AG09319 (cell line): ENCODE measurements at regions not wholly inside any gene's neighbourhood (a gene's known extent, or its start where the extent isn't known, plus 50 kb on each side); places are given as distances from the start of the nearest gene placed in this dataset.

Experiments used
- DNase-seq: peaks from one replicate; pipeline ENCODE4 v3.0.0-alpha.2; 2010; ENCODE audit warnings: low read depth; ENCODE audit errors: extremely low read depth
- TF ChIP-seq, protein P1 (sequence below): IDR thresholded peaks from 2 replicates; pipeline ENCODE4 v1.5.1; 2011; ENCODE audit warnings: low read depth, mild to moderate bottlenecking, inconsistent platforms, low read length, moderate library complexity

DNA sequence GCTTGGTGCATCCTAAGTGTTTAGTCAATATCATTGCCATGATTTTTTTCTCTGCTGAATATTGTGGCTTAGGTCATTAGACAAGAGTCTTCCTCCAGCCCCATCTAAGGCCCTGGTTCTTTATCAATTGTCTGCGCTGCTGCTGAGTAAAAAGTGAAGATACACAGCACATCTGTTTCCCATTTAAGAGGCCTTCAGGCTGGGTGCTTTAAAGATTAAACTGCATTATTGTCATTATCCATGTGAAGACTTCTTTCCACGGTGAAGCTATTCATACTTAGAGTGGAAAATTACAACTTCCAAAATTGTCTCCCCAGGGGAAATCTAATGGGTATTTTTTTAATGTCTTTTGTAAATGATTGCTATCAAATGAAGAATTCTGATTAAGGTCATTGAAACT lies 719.8 kb upstream of the LRRC4C start:
- TF ChIP-seq, protein P1, sequence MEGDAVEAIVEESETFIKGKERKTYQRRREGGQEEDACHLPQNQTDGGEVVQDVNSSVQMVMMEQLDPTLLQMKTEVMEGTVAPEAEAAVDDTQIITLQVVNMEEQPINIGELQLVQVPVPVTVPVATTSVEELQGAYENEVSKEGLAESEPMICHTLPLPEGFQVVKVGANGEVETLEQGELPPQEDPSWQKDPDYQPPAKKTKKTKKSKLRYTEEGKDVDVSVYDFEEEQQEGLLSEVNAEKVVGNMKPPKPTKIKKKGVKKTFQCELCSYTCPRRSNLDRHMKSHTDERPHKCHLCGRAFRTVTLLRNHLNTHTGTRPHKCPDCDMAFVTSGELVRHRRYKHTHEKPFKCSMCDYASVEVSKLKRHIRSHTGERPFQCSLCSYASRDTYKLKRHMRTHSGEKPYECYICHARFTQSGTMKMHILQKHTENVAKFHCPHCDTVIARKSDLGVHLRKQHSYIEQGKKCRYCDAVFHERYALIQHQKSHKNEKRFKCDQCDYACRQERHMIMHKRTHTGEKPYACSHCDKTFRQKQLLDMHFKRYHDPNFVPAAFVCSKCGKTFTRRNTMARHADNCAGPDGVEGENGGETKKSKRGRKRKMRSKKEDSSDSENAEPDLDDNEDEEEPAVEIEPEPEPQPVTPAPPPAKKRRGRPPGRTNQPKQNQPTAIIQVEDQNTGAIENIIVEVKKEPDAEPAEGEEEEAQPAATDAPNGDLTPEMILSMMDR, result no peak
- no peak for DNase-seq

DNA sequence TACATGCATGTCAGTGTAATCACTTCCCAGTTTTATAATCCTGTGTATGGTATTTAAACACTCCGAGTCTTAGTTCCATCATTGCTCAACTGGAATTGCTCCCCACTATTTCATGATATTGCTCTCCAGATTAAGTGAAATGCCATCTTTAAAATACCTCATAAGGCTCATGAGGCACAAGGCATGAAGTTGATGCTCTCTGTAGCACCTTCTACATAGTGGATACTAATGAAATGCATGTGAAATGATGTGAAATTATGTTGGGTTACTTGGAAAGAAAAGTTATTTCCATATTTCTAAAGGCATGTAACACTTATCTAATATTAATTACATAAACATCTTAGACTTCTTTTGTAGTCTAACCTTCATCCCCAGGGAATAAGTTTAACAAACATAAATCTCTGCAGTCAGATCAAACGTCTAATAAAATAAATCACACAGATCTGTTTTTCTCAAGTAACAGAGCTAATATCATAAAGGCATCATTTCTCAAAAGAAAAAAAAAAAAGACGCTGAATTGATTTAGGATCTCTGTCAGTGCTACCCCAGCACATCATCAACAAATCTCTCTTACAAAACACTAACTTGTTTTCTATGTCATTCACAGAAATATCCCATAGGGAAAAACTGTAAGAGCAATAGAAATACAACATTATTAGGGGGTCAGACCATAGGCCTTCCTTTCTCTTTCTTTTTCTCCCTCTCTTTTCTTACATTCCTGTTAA lies 736.0 kb upstream of the LRRC4C start:
- TF ChIP-seq, protein P1, result no peak
- DNase-seq, result no peak

DNA sequence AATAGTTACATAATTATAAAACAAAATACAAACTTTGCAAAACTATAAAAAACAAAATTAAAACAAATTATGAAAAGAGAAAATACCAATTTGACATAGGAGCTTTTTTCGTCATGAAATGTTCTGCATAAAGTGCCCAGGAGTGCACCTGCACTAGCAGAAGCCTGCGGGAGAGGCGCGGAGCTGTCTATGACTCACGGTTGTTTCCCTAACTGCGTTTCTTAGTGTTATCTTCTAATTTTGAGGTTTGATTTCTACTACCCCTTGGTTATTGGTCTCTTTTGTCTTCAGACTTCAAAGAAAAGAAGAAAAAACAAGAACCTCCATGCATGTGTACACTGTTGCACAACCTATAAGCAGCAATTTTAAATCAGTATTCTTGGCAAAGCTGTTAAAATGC lies 740.9 kb upstream of the LRRC4C start:
- no peak for DNase-seq
- TF ChIP-seq, protein P1, result no peak

DNA sequence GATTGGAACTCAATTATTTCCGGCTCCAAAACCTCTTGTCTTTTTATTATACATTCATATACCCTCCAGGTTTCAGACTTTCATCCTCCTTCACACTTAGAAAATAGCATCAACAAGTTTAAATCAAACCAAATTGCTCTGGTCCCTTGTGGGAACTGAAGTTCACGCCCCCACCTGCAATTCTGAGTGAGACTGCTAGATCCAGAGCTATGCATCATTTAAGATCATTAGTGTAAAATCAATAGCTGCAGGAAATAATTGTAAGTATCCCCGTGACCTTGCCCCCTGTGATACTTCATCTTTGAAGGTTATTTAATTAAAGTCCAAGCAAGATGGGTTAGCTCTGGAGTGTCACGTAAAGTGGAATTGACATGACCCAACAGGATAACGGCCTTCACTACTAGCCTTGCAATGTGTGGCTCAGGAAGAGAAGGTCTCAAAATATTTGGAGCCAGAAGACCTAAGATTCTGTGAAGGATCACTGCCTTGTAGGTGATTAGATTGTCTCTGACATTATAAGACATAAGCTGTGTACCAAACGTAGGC lies 742.2 kb upstream of the LRRC4C start:
- TF ChIP-seq, protein P1, result no peak

DNA sequence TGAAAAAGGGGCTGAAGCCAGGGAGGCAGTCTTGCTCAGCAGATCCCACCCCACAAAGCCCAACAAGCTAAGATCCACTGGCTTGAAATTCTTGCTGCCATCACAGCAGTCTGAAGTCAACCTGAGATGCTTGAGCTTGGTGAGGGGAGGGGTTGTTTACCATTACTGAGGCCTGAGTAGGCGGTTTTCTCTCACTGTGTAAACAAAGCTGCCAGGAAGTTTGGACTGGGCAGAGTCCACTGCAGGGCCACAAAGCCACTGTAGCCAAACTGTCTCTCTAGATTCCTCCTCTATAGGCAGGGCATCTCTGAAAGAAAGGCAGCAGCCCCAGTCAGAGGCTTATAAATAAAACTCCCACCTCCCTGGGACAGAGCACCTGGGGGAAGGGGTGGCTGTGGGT lies 746.1 kb upstream of the LRRC4C start:
- TF ChIP-seq, protein P1, result no peak
- no peak for DNase-seq

More for the DNA sequence above, 742.2 kb upstream of the LRRC4C start:
- DNase-seq, result no peak

DNA sequence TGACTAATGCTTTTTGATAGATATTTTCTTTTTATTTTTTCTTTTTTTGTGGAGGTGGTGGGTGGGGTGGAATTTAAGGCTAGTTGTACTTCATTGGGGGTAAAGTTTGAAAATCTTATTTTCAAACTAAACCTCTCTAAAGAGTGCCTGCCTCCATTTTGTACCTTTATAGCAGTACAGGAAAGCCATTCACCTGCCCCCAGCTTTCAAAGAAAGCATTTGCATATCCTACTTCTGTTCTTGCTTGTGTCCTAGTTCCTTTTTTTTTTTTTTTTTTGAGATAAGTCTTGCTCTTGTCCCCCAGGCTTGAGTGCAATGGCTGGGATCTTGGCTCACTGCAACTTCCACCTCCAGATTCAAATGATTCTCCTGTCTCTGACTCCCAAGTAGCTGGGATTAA lies 766.2 kb upstream of the LRRC4C start:
- no peak for DNase-seq
- TF ChIP-seq, protein P1, result no peak

DNA sequence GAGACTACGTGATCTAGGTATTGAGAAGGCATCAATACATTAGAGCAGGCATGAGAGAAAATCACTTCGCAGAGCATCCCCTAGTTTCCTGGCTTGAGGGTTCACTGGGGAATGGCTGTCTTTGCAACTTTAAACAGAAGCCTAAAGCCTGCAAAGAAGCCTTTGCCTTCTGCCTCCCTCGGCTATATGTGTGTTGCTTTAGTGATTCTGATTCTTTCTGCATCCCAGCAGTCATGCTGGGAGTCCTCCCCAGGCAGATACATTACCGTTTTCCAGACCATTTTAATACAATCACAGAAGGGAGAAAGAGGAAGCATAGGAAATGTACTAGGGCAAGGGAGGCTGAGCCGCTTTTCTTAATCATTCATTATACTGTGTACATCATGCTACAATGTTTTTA lies 773.2 kb upstream of the LRRC4C start:
- TF ChIP-seq, protein P1, result no peak

More for the DNA sequence above, 773.2 kb upstream of the LRRC4C start:
- no peak for DNase-seq
